LNCaP clone FGC (cell line): ENCODE measurements at regions not wholly inside any gene's neighbourhood (a gene's known extent, or its start where the extent isn't known, plus 50 kb on each side); places are given as distances from the start of the nearest gene placed in this dataset.
A peak's percentile ranks its signal among the peaks of the same experiment; 100 is the strongest.
"Not testable (repeated sequence)": the region's sequence is repeated elsewhere in the genome, so short reads cannot be mapped to it uniquely, and the experiment has no call there.

Experiments
- DNase-seq: peaks from one replicate; pipeline ENCODE4 v3.0.0-alpha.2; 2011; ENCODE audit warnings: low read depth
- H3K4me3 ChIP-seq: 2 replicates; pipeline ENCODE4 v1.5.1; 2011; ENCODE audit warnings: mild to moderate bottlenecking, low read depth, low read length, control low read depth
- TF ChIP-seq, protein P1 (sequence below): IDR thresholded peaks from 2 replicates; pipeline ENCODE4 v1.5.1; 2012; ENCODE audit warnings: mild to moderate bottlenecking; ENCODE audit not compliant: control insufficient read depth, insufficient read depth; ENCODE audit errors: extremely low read depth

DNA sequence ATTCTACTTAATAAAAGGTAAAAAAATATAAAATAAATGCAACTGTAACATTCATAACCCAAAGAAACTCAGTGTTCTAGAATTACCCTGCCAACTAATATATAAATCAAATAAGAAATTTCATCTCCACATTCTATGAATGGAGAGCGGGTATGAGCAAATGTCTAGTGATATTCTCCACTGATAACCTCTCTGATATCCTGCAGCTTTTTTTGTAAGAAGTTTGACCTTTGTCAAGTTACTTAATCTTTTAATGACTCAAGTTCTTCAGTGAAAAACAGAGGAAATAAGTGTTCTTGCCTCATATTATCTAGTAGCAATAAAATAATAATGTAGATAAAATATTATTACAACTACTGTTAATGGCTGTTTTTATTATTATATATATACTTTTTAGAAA, 1275.6 kb upstream of the CDH9 start:
- no peak for DNase-seq
- TF ChIP-seq, protein P1, sequence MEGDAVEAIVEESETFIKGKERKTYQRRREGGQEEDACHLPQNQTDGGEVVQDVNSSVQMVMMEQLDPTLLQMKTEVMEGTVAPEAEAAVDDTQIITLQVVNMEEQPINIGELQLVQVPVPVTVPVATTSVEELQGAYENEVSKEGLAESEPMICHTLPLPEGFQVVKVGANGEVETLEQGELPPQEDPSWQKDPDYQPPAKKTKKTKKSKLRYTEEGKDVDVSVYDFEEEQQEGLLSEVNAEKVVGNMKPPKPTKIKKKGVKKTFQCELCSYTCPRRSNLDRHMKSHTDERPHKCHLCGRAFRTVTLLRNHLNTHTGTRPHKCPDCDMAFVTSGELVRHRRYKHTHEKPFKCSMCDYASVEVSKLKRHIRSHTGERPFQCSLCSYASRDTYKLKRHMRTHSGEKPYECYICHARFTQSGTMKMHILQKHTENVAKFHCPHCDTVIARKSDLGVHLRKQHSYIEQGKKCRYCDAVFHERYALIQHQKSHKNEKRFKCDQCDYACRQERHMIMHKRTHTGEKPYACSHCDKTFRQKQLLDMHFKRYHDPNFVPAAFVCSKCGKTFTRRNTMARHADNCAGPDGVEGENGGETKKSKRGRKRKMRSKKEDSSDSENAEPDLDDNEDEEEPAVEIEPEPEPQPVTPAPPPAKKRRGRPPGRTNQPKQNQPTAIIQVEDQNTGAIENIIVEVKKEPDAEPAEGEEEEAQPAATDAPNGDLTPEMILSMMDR, result no peak
- no peak overlapping the region for H3K4me3 ChIP-seq

DNA sequence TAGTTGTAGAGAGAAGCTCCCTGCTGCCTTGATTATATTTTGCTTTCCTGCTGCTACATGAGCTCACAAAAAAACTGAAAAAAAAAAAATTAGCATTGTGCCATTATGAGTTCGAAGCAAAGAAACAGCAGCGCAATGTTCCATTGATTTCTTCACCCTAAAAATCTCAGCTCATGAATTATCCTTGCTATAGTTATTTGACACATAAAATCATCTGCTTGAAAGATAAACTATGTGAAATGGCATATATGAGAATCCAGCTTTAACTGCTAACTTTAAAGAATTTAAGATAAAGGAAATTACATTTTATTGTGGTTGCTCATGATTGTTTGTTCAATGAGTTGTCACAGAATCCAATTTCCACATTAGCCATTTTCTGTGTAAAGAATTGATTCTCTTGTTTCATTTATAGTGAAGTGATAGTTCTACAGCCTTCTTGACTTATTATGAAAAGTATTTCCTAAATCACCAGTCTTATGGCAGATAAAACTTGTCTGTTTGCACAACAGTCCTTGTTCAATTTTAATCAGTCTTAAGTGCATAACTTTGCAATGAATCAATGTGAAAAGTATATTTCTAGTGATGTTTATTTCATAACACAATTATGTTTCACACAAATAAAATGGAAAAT, 1275.0 kb upstream of the CDH9 start:
- no peak overlapping the region for H3K4me3 ChIP-seq
- DNase-seq, result no peak
- TF ChIP-seq, protein P1, result no peak

DNA sequence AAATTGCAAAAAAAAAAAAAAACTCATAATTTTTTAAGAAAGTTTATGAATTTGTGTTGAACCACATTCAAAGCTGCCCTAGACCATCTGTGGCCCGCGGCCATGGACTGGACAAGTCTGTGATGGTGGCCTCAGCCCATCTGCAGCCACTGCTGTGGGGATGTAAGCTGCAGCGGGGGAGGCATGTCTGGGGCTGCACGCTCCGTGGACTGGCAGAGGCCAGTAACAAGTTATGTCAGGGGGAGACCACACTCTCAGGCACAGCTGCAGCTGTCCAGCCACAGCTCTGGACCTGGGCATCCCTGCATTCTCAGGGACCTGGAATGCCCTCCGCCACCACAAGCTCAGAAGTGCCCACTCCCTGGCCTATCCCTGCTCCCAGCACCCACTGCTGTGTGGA, 1272.3 kb upstream of the CDH9 start:
- TF ChIP-seq, protein P1, result no peak
- no peak overlapping the region for H3K4me3 ChIP-seq
- DNase-seq, result no peak

DNA sequence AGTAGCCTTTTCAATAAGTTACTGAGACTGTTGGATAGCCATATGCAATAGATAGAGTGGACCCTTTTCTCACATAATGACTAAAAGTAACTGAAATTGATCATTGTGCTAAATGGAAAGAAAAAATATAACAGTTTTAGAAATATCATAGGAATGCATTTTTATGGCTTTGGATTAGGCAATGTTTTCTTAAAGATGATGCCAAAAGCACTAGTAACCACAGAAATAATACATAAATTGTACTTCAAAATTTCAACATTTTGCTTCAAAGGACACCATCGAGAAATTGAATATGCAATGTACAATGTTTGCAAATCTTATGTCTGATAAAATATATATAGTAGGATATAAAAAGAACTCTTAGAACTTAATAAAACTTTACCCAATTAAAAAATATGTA, 1267.5 kb upstream of the CDH9 start:
- DNase-seq, result no peak
- TF ChIP-seq, protein P1, result no peak
- H3K4me3 ChIP-seq, result no peak overlapping the region

DNA sequence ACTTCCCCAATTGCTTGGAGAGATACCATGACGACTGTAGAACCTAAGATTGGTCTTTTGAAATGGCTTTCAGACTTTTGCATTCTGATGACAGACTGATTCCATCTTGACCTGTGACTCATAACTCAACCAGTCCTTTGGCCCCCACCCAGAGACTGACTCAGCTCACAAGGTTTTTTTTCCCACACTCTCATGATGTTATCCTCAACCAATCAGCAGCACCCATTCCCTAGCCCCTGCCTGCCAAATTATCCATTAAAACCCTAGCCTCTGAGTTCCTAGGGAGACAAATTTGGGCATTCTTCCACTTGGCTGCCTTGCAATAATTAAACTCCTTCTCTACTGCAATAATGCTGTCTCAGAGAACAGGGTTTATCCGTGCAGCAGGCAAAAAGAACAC, 1263.3 kb upstream of the CDH9 start:
- TF ChIP-seq, protein P1, result no peak

DNA sequence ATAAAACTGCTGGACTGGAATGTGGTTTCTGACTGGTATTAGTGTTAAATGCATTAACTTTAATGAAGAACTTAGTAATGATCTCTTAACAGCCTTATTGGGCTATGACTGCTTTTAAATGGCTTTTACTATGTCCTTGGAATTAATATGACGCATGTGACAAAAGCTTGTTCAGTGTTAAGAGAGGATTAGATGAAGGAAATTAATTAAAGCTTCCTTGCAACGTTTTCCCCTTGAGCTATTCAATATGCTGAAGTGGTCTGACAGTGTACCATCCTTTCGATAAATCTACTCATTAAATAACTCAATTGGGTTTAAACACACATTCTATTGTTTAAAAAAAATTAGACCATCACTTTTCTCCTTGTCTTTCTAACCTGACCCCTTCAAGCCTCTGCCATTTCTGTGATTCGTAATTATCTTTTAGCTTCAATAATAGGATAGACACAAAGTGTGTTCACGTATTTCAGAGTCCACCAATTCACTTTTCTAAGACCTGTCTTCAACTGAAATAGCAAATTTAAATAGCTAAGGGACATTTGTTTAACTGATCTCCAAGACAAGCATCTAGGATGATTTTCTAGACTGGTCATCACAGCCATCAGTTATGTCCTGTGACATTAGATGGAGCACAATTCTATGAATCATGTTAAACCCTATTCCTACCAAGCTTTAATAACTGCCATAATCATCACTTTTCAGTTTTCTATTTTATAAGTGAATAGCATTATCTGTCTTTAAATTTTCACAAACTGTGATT, 1258.0 kb upstream of the CDH9 start:
- TF ChIP-seq, protein P1, result no peak
- H3K4me3 ChIP-seq, result no peak overlapping the region
- no peak for DNase-seq

More for the DNA sequence above, 1263.3 kb upstream of the CDH9 start:
- DNase-seq, result no peak
- H3K4me3 ChIP-seq, result no peak overlapping the region

DNA sequence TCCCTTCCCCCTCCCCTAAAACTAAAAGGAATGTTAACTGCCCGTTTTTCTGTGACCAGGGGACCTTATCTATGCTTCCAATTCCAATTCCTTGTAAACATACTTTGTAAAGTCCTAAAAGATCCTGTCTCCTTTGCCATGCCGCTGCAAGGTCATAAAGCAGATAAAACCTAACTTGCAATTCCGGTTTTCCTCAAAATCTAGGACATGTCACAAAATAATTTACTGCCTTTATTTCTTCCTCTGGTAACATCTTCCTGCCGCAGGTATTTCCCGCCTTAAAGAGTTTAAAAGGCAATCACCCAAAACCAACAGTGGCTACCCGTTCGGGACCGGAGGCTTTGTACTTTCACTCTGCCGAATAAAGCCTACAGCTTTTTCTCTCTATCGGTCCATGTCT, 1248.6 kb upstream of the CDH9 start:
- H3K4me3 ChIP-seq, result not testable (repeated sequence)
- peak; percentile 14 for DNase-seq
